ENCODE measurements at regions not wholly inside any gene's neighbourhood (a gene's known extent, or its start where the extent isn't known, plus 50 kb on each side); places are given as distances from the start of the nearest gene placed in this dataset.

DNA sequence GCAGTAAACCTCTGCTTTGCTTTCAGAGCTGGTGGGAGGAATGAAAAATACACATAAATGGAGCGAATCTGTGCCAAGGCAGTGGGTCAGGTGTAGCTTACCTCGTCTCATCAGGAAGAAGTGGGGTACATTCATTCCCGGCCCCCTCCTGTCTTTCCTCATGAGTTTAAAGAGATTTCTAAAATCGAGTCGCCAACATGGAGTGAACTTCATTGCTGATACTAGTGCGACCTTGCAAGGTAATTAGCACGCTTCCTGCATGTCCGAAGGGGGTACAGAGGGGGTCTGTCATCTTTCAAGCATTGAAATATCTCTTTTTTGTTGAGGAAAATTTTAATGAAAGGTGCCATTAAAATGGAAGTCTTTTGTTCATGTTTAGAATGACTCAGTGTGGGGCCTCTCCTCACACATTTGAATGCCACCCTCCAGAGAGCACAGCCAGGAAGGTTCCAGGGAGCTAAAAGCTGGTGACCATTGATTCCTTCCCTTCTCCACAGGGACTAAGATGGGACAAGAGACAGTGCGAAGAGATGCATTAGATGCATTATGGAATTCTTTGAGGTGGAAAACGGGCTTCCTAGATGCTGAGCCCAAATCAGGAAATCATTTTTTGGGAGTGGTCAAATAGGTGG lies 114.2 kb downstream of the IRX1 start:
- in situ Hi-C loops (cut with HindIII; ENCODE audit: low pct_unique_long_range_greater_than_20kb, low sequenced_read_pairs), result no loop called here
- DNase-seq (ENCODE audit: low read depth), result no peak

DNA sequence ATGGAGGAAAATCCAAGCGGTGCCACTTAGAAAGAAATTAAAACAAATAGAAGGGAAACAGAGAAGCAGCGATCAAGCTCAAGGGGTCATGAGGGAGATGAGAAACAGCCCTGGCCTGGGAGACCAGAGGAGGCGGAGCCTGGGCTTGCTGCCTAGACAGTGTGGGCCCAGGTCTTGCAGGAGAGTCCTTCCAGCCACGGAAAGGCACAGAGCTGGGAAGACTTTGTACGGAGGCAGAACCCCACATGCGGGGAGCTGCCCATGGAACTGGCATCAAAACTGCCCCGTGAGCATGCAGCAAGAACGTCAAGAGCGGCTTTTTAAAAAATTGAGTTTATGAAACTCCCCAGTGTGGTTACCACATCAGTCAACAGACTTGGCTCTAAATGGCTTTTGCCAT lies 119.4 kb downstream of the IRX1 start:
- DNase-seq (ENCODE audit: low read depth), result no peak
- in situ Hi-C loops (cut with HindIII; ENCODE audit: low pct_unique_long_range_greater_than_20kb, low sequenced_read_pairs), result no loop called here

DNA sequence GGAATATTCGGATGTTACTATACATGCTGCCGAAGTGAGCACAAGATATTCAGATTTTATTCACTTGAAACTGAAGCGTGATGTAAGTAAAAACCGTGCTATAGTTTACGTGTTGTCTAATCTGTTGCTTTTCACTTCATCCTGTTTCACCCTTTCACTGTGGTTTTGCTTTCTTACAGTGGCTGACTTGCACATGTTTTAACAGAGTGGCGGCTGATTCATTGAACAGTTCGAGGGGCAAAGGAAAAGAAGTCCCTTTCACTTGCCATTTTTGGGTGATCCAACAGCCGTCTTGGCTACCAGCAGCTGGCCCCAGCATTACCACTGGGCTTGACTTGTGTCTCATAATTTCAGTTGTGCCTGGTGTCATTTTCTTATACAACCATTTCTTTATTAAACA lies 134.0 kb downstream of the IRX1 start:
- in situ Hi-C loops (cut with HindIII; ENCODE audit: low pct_unique_long_range_greater_than_20kb, low sequenced_read_pairs), result no loop called here
- DNase-seq (ENCODE audit: low read depth), result no peak

GRCh38 chr5:3734632-3735031 lies 139.0 kb downstream of the IRX1 start:
- in situ Hi-C loops (cut with HindIII; ENCODE audit: low pct_unique_long_range_greater_than_20kb, low sequenced_read_pairs), result no loop called here
- no peak for DNase-seq (ENCODE audit: low read depth)

DNA sequence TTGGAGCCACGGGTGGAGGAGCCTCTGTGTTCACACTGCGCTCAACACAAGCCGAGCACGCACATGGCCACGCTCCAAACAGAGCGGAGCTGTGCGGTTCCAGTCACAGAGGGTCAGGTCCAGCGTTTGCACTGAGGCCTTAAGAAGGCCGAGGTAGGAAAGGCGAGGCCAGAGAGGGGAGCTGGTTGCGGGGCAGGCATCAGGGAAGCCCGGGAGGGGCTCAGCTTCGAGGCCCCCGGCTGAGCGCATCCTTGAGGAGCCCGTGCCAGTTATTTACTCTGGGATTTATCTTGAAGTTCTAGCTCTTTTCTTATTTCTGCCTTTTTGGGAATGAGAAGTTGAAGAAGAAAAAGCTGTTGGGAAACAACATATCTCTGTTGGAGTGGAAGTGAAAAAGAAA lies 140.8 kb downstream of the IRX1 start:
- in situ Hi-C loops (cut with HindIII; ENCODE audit: low pct_unique_long_range_greater_than_20kb, low sequenced_read_pairs), result no loop called here
- no peak for DNase-seq (ENCODE audit: low read depth)

DNA sequence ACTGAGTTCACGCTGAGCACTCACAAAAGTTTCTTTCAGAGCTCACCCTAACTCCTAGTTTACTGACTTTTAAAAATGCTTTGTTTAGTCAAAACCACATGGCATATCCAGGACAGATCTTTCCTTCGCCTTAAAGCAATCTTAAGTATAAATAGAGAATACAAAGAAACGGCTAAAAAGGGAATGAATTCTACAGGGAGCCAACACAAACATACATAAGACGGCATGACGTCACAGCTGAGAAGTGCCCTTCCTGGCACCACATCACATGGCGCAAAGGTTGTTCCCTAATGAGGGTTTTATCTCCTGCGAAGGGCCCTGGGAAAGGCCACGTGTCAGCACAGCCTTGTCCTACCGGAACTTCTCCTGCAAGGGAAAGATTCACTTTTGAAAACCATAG lies 141.3 kb downstream of the IRX1 start:
- in situ Hi-C loops (cut with HindIII; ENCODE audit: low pct_unique_long_range_greater_than_20kb, low sequenced_read_pairs), result no loop called here
- DNase-seq (ENCODE audit: low read depth), result no peak

GRCh38 chr5:3738919-3739318 lies 143.3 kb downstream of the IRX1 start:
- in situ Hi-C loops (cut with HindIII; ENCODE audit: low pct_unique_long_range_greater_than_20kb, low sequenced_read_pairs), result no loop called here
- DNase-seq (ENCODE audit: low read depth), result no peak

GRCh38 chr5:3740546-3741373 lies 145.1 kb downstream of the IRX1 start:
- in situ Hi-C loops (cut with HindIII; ENCODE audit: low pct_unique_long_range_greater_than_20kb, low sequenced_read_pairs), result no loop called here

DNA sequence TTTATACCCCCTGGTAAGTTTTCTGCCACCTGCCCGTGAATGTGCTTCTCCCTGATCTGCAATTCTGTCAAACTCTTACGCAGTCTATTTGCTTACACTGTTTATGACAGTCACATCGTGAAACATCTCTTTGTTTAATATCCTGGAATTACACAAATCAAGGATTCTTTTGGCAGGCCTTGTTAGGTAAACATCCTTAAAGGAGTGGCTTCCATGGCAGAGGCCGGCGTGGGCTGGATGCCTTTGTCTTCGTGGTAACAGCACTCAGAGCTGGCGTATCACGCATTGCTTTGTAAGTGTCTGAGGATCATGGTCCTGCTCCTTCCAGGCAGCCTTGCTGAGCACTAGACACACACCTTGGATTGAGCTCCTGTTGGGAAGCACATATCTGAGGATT lies 145.7 kb downstream of the IRX1 start:
- in situ Hi-C loops (cut with HindIII; ENCODE audit: low pct_unique_long_range_greater_than_20kb, low sequenced_read_pairs), result no loop called here
- DNase-seq (ENCODE audit: low read depth), result no peak

More at GRCh38 chr5:3740546-3741373, 145.1 kb downstream of the IRX1 start:
- peak; percentile 63 for DNase-seq (ENCODE audit: low read depth)

- in situ Hi-C loops (cut with HindIII; ENCODE audit: low pct_unique_long_range_greater_than_20kb, low sequenced_read_pairs), result no loop called here
- DNase-seq (ENCODE audit: low read depth), result peak; percentile 6
These were observed 147.1 kb downstream of the IRX1 start for GRCh38 chr5:3742750-3743149.

DNA sequence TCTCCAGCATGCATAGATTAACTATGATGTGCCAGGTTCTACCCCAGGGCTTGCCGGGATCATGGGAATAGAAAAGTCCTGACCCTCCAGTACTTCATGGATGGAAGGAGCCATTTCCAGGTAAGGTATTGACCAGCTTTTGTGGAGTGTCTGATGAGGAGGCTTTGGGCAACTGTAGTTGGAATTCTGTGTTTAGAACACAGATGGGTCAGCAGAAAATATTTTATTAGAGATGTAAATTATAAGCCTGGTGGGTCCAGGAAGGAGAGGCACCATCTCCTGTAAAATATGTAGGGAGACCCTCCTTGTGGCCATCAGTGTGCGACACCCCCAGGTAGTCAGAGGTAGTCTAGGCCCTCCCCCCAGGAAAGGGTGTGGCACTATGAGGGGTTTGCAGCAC lies 156.2 kb downstream of the IRX1 start:
- in situ Hi-C loops (cut with HindIII; ENCODE audit: low pct_unique_long_range_greater_than_20kb, low sequenced_read_pairs), result no loop called here
- no peak for DNase-seq (ENCODE audit: low read depth)

DNA sequence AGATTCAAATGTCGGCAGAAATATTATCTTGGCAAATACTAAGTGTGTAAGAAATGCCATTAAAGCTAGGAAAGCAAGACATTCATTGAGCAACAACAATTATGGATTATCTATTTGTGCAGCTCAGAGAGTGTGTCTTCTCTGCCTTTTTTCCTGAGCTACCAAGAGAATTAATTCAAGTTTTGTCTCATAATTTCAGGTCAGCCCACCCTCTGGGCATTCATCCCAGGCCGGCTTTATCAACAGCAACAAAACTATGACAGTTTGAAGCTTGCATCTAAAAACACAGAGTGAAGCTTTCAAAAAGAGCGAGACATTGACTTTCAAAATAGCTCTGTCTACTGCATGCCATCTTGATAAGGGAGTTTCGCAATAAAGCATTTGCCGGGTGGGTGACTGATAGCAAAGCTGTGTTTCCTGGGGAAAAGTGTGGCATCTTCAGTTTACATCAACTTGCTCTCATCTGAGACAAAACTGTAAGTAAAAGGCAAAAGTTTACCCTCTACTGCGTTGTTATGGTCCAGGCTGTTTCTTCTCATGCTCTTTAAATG lies 182.4 kb downstream of the IRX1 start:
- DNase-seq (ENCODE audit: low read depth), result no peak
- in situ Hi-C loops (cut with HindIII; ENCODE audit: low pct_unique_long_range_greater_than_20kb, low sequenced_read_pairs), result no loop called here

GRCh38 chr5:3778945-3779344 lies 183.3 kb downstream of the IRX1 start:
- in situ Hi-C loops (cut with HindIII; ENCODE audit: low pct_unique_long_range_greater_than_20kb, low sequenced_read_pairs), result no loop called here
- DNase-seq (ENCODE audit: low read depth), result no peak

DNA sequence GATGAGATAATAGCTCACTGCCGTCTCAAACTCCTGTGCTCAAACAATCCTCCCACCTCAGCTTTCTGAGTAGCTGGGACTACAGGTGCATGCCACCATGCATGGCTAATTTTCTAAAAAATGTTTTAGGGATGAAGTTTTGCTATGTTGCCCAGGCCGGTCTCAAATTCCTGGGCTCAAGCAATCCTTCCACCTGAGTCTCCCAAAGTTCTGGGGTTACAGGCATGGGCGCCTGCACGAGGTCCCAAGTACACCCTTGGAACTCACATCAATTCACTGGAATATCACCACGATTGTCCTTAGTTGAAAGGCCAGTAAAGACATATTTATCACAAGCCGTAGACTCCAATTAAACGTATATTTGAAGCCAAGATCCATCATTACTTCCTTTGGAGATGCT lies 184.6 kb downstream of the IRX1 start:
- in situ Hi-C loops (cut with HindIII; ENCODE audit: low pct_unique_long_range_greater_than_20kb, low sequenced_read_pairs), result no loop called here
- DNase-seq (ENCODE audit: low read depth), result no peak

- no peak for DNase-seq (ENCODE audit: low read depth)
- in situ Hi-C loops (cut with HindIII; ENCODE audit: low pct_unique_long_range_greater_than_20kb, low sequenced_read_pairs), result no loop called here
These were observed 185.3 kb downstream of the IRX1 start for GRCh38 chr5:3780907-3781306.

- DNase-seq (ENCODE audit: low read depth), result no peak
- in situ Hi-C loops (cut with HindIII; ENCODE audit: low pct_unique_long_range_greater_than_20kb, low sequenced_read_pairs), result no loop called here
These were observed 189.2 kb downstream of the IRX1 start for GRCh38 chr5:3784854-3785253.

GRCh38 chr5:3786165-3786564 lies 190.5 kb downstream of the IRX1 start:
- no peak for DNase-seq (ENCODE audit: low read depth)

GRCh38 chr5:3786891-3787430 lies 191.3 kb downstream of the IRX1 start:
- DNase-seq (ENCODE audit: low read depth), result no peak
- in situ Hi-C loops (cut with HindIII; ENCODE audit: low pct_unique_long_range_greater_than_20kb, low sequenced_read_pairs), result no loop called here

More at GRCh38 chr5:3786165-3786564, 190.5 kb downstream of the IRX1 start:
- in situ Hi-C loops (cut with HindIII; ENCODE audit: low pct_unique_long_range_greater_than_20kb, low sequenced_read_pairs), result no loop called here

DNA sequence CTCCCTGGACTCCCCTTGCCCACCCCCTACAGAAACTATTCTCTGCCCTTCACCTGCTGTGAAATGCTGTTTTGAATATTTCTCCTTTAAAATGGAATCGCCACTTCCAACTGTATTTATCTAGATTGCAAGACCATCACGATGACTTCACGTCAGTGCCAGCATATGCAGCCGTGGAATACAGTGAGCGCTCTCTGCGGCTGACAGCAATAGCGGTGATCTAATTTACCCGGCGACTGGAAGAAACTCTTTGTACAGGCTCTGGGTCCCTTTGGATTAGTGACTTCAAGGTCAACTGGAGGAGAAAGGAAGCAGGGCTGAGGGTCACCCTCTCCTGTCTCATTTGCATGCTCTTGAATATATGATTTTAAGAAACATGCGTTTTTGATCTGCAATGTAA lies 192.0 kb downstream of the IRX1 start:
- in situ Hi-C loops (cut with HindIII; ENCODE audit: low pct_unique_long_range_greater_than_20kb, low sequenced_read_pairs), result no loop called here
- no peak for DNase-seq (ENCODE audit: low read depth)
